MCF 10A (cell line): ENCODE measurements at regions not wholly inside any gene's neighbourhood (a gene's known extent, or its start where the extent isn't known, plus 50 kb on each side); places are given as distances from the start of the nearest gene placed in this dataset.
A peak's percentile ranks its signal among the peaks of the same experiment; 100 is the strongest.

Experiments used
- BruUV-seq: library from RNA; stranded (reverse); fragments of 400-500 nt; replicated peaks from 2 replicates; lab custom pipeline; 2021; lab: Mats Ljungman, UMichigan
- CTCF ChIA-PET: fragments of 300-600 bp; sonication (Branson Sonifier 250); formaldehyde crosslinking; extraction: SDS; loops from one replicate; lab custom pipeline; 2021; ENCODE audit warnings: antibody characterized with exemption, inconsistent platforms; lab: Yijun Ruan, JAX
- POLR2A ChIA-PET: fragments of 300-600, 350-650 bp; sonication (Branson Sonifier 250); formaldehyde crosslinking; extraction: SDS; loops from one replicate; lab custom pipeline; 2020; ENCODE audit warnings: antibody characterized with exemption, inconsistent platforms; lab: Yijun Ruan, JAX
- DNase-seq: peaks from one replicate; pipeline ENCODE4 v3.0.0-alpha.2; 2018; ENCODE audit not compliant: unreplicated experiment
- H3K27ac Mint-ChIP-seq: one replicate; pipeline ENCODE4 v1.8.0; 2022; ENCODE audit warnings: mild to moderate bottlenecking, low read depth, mixed read lengths; ENCODE audit not compliant: unreplicated experiment
- H3K27me3 Mint-ChIP-seq: one replicate; pipeline ENCODE4 v1.8.0; 2022; ENCODE audit warnings: mixed read lengths; ENCODE audit not compliant: insufficient read depth, unreplicated experiment
- H3K36me3 Mint-ChIP-seq: one replicate; pipeline ENCODE4 v1.8.0; 2022; ENCODE audit warnings: mild to moderate bottlenecking, moderate library complexity, mixed read lengths; ENCODE audit not compliant: insufficient read depth, unreplicated experiment
- H3K4me1 Mint-ChIP-seq: one replicate; pipeline ENCODE4 v1.8.0; 2022; ENCODE audit warnings: mixed read lengths; ENCODE audit not compliant: insufficient read depth, unreplicated experiment
- H3K4me3 Mint-ChIP-seq: one replicate; pipeline ENCODE4 v1.8.0; 2022; ENCODE audit warnings: mild to moderate bottlenecking, moderate library complexity, mixed read lengths; ENCODE audit not compliant: unreplicated experiment
- H3K9me3 Mint-ChIP-seq: one replicate; pipeline ENCODE4 v1.8.0; 2022; ENCODE audit warnings: mixed read lengths; ENCODE audit not compliant: unreplicated experiment
- CTCF ChIP-seq: fragments of 200-600 bp; IDR thresholded peaks from one replicate; pipeline ENCODE4 v1.8.0; 2022; ENCODE audit warnings: antibody characterized with exemption, mild to moderate bottlenecking; ENCODE audit not compliant: unreplicated experiment
- intact Hi-C: fragments of 100-400 bp; cut with micrococcal nuclease; formaldehyde crosslinking; loops from 2 replicates; pipeline ENCODE4 v1.14.1; 2022

DNA sequence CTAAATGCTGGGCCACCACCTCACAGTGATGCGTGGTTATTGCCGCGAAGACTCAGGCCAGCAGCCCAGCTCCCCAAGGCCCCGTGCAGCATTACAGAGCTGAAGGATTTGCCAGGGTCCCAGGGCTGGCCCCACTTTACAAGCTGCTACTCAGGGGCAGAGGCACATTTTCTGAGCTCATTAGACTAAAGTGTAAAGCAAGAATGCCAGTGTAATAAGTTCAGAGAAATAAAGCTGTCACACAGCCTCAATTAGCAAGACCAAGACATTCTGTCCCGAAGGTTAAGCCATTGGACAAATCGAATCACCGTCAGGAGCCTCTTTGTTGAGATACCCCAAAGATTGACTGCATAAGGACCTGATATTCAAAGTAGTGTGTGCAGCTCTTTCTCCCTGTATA lies 428.4 kb downstream of the EFNB2 start:
- H3K4me3 Mint-ChIP-seq, result no peak overlapping the region
- CTCF ChIA-PET, result interaction anchor here (1.8 kb wide), 1 partner anchor 20 kb away, joined by 4 read pairs; no protein-coding TSS in a partner anchor
- no peaks in the 10 kb centered on the region for H3K36me3 Mint-ChIP-seq
- no peak for DNase-seq
- no TSS peak for BruUV-seq
- POLR2A ChIA-PET, result interaction anchor here (1.3 kb wide), 1 partner anchor 44 kb away, joined by 3 read pairs; no protein-coding TSS in a partner anchor
- no peaks in the 10 kb centered on the region for H3K27me3 Mint-ChIP-seq
- TF ChIP-seq CTCF, result no peak
- peaks cover 31% of the 10 kb centered on the region for H3K4me1 Mint-ChIP-seq
- no peak overlapping the region for H3K27ac Mint-ChIP-seq
- H3K9me3 Mint-ChIP-seq, result no peaks in the 10 kb centered on the region
- intact Hi-C loops, result no loop called here

GRCh38 chr13:106105153-106105552 lies 430.3 kb downstream of the EFNB2 start:
- intact Hi-C loops, result loop anchor here (2.0 kb wide), 1 partner anchor 46 kb away; no protein-coding TSS in a partner anchor
- ChIA-PET CTCF (interaction anchor here (0.8 kb wide), 1 partner anchor 24 kb away, joined by 4 read pairs; no protein-coding TSS in a partner anchor), POLR2A (no interaction called here)
- DNase-seq, result peak; percentile 53
- Mint-ChIP-seq H3K4me3 (no peak overlapping the region), H3K9me3 (no peaks in the 10 kb centered on the region), H3K27me3 (no peaks in the 10 kb centered on the region), H3K27ac (peak overlapping the region; percentile 96), H3K36me3 (no peaks in the 10 kb centered on the region), H3K4me1 (peaks cover 43% of the 10 kb centered on the region)
- BruUV-seq, result no TSS peak
- TF ChIP-seq CTCF, result no peak

GRCh38 chr13:106104281-106104901 lies 431.1 kb downstream of the EFNB2 start:
- peak; percentile 86 for DNase-seq
- intact Hi-C loops, result loop anchor here (2.0 to 5.0 kb wide), 2 partner anchors 46 to 428 kb away; no protein-coding TSS in a partner anchor
- no peaks in the 10 kb centered on the region for H3K36me3 Mint-ChIP-seq
- no peaks in the 10 kb centered on the region for H3K9me3 Mint-ChIP-seq
- ChIA-PET POLR2A (interaction anchor here (0.7 to 1.6 kb wide), 6 partner anchors 9 to 56 kb away, joined by 3 to 9 read pairs (median 6); no protein-coding TSS in a partner anchor), CTCF (interaction anchor here (0.7 to 0.8 kb wide), 2 partner anchors 25 to 580 kb away, joined by 3 to 4 read pairs; no protein-coding TSS in a partner anchor)
- peak overlapping the region; percentile 67 for H3K4me3 Mint-ChIP-seq
- peak overlapping the region; percentile 96 for H3K27ac Mint-ChIP-seq
- peaks cover 50% of the 10 kb centered on the region for H3K4me1 Mint-ChIP-seq
- TF ChIP-seq CTCF, result no peak
- H3K27me3 Mint-ChIP-seq, result no peaks in the 10 kb centered on the region
- TSS peak; percentile 94 for BruUV-seq

DNA sequence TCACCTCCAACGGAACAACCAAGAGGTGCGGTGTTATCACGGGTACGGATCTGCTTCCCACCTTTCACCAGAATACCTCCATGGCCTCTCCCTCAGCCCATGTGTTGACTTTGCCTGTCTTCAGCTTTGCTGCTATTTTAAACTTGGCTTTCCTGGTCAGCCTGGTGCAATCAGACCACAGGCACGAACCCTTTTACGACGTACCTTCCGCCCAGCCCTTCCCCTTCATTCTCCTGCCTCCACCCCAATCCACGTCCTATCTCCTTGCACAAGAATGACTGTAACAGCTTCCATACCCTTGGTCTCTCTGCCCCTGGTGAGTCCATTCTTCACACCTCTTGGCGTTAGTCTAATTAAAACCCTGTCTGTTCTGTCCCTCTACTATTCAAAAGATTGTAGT lies 431.7 kb downstream of the EFNB2 start:
- intact Hi-C loops, result loop anchor here (2.0 to 5.0 kb wide), 2 partner anchors 47 to 429 kb away; no protein-coding TSS in a partner anchor
- Mint-ChIP-seq H3K27me3 (no peaks in the 10 kb centered on the region), H3K27ac (peak overlapping the region; percentile 96)

More for the DNA sequence above, 431.7 kb downstream of the EFNB2 start:
- no peak for TF ChIP-seq CTCF
- CTCF ChIA-PET, result interaction anchor here (0.7 kb wide), 1 partner anchor 580 kb away, joined by 3 read pairs; no protein-coding TSS in a partner anchor
- POLR2A ChIA-PET, result interaction anchor here (0.7 to 1.6 kb wide), 6 partner anchors 8 to 57 kb away, joined by 3 to 9 read pairs (median 6); no protein-coding TSS in a partner anchor
- Mint-ChIP-seq H3K4me1 (peaks cover 56% of the 10 kb centered on the region), H3K36me3 (no peaks in the 10 kb centered on the region), H3K4me3 (peak overlapping the region; percentile 67), H3K9me3 (no peaks in the 10 kb centered on the region)
- no TSS peak for BruUV-seq
- peak; percentile 89 for DNase-seq
